SU-DHL-6 (cell line): ENCODE measurements at regions not wholly inside any gene's neighbourhood (a gene's known extent, or its start where the extent isn't known, plus 50 kb on each side); places are given as distances from the start of the nearest gene placed in this dataset.
"Not testable (repeated sequence)": the region's sequence is repeated elsewhere in the genome, so short reads cannot be mapped to it uniquely, and the experiment has no call there.

ENCODE experiments used
- H2AFZ ChIP-seq: fragments of 200-600 bp; sonication (generic); 2 replicates; pipeline ENCODE4 v1.6.1; 2014; ENCODE audit warnings: low read depth, mild to moderate bottlenecking, moderate library complexity, mixed read lengths, antibody characterized with exemption, low read length; ENCODE audit not compliant: severe bottlenecking
- H3F3A ChIP-seq: fragments of 200-600 bp; shearing (Covaris generic); 2 replicates; pipeline ENCODE4 v1.6.0; 2016; ENCODE audit warnings: antibody characterized with exemption, mild to moderate bottlenecking; ENCODE audit not compliant: insufficient read depth
- H3K27ac ChIP-seq: fragments of 200-600 bp; sonication (generic); 2 replicates; pipeline ENCODE4 v1.5.1; 2016; ENCODE audit warnings: low read depth, mild to moderate bottlenecking, low read length, moderate library complexity, mixed read lengths
- H3K27me3 ChIP-seq: fragments of 200-600 bp; sonication (generic), shearing (Covaris generic); 2 replicates; pipeline ENCODE4 v1.6.0; 2014; ENCODE audit warnings: mild to moderate bottlenecking, low read length
- H3K36me3 ChIP-seq: fragments of 200-600 bp; sonication (generic); 2 replicates; pipeline ENCODE4 v1.6.1; 2014; ENCODE audit warnings: mild to moderate bottlenecking, low read length, mixed read lengths
- H3K4me2 ChIP-seq: fragments of 300-600, 200-600 bp; shearing (Covaris generic), sonication (generic); 2 replicates; pipeline ENCODE4 v1.6.0; 2014; ENCODE audit warnings: low read length, low read depth, mild to moderate bottlenecking; ENCODE audit not compliant: poor library complexity, severe bottlenecking
- H3K4me3 ChIP-seq: fragments of 200-600 bp; sonication (generic); 2 replicates; pipeline ENCODE4 v1.5.1; 2014; ENCODE audit warnings: antibody characterized with exemption, low read length, mild to moderate bottlenecking, mixed read lengths; ENCODE audit not compliant: insufficient read depth, poor library complexity, severe bottlenecking
- H3K79me2 ChIP-seq: fragments of 200-600 bp; sonication (generic); 2 replicates; pipeline ENCODE4 v1.6.1; 2014; ENCODE audit warnings: mild to moderate bottlenecking, low read length, moderate library complexity; ENCODE audit not compliant: insufficient read depth
- H3K9ac ChIP-seq: fragments of 200-600 bp; sonication (generic); 2 replicates; pipeline ENCODE4 v1.7.0; 2014; ENCODE audit warnings: mild to moderate bottlenecking, low read length
- H3K9me2 ChIP-seq: fragments of 200-600 bp; sonication (generic); replicated peaks from 2 replicates; pipeline ENCODE4 v1.6.1; 2014; ENCODE audit warnings: low read length; ENCODE audit not compliant: insufficient read depth
- H3K9me3 ChIP-seq: fragments of 200-600 bp; sonication (generic); 2 replicates; pipeline ENCODE4 v1.6.1; 2014; ENCODE audit warnings: low read length, mixed read lengths; ENCODE audit not compliant: insufficient read depth
- H4K20me1 ChIP-seq: fragments of 200-600 bp; sonication (generic); 2 replicates; pipeline ENCODE4 v1.6.1; 2014; ENCODE audit warnings: low read depth, mild to moderate bottlenecking, antibody characterized with exemption, low read length, moderate library complexity, mixed read lengths
- EZH2phosphoT487 ChIP-seq: fragments of 200-600 bp; sonication (generic), shearing (Covaris generic); conservative IDR thresholded peaks from 2 replicates; pipeline ENCODE4 v1.6.1; 2018; ENCODE audit warnings: mild to moderate bottlenecking, antibody characterized with exemption, low read length, moderate library complexity, mixed read lengths
- TF ChIP-seq, protein P1 (sequence below): fragments of 200-600 bp; sonication (generic); IDR thresholded peaks from one replicate; pipeline ENCODE4 v1.5.1; 2017; ENCODE audit warnings: antibody characterized with exemption, mild to moderate bottlenecking, low read length, moderate library complexity; ENCODE audit not compliant: insufficient read depth, poor library complexity, severe bottlenecking

DNA sequence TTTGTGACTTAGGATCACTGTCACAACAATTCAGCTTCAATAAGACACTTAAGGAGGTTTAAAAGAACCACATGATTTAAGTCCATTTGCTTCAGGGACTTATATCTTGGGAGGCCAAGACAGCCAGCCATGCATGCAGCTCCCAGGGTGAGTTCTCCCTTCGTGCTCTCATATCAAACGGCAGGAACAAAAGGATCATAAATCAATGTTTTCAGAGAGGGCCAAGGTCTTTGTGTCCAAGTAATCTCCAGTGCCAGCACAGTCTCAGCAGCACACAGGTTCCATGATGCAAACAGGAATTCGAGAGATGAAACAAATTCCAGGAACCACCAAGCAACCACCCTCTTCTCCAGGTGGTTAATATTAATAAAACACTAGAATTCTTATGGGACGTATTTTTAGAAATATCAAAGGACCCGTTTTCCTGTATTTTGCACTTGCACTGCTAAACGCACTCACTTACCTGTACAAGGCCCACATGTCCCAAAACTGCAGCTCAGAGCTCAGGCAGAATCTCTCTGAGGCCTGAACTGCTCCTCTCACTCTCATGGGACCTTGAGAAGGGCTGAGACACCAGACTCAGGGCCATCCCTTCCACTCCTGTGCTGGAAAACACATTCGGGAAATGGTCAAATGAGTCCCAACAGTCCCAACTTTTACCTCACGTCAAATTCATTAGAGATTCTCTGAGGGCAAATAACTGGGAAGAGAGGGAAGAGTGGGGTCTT lies 100.0 kb upstream of the RAB4A start:
- H3K4me2 ChIP-seq: no peak overlapping the region
- TF ChIP-seq, protein P1, sequence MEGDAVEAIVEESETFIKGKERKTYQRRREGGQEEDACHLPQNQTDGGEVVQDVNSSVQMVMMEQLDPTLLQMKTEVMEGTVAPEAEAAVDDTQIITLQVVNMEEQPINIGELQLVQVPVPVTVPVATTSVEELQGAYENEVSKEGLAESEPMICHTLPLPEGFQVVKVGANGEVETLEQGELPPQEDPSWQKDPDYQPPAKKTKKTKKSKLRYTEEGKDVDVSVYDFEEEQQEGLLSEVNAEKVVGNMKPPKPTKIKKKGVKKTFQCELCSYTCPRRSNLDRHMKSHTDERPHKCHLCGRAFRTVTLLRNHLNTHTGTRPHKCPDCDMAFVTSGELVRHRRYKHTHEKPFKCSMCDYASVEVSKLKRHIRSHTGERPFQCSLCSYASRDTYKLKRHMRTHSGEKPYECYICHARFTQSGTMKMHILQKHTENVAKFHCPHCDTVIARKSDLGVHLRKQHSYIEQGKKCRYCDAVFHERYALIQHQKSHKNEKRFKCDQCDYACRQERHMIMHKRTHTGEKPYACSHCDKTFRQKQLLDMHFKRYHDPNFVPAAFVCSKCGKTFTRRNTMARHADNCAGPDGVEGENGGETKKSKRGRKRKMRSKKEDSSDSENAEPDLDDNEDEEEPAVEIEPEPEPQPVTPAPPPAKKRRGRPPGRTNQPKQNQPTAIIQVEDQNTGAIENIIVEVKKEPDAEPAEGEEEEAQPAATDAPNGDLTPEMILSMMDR: no peak
- no peak for TF ChIP-seq EZH2phosphoT487
- no peak overlapping the region for H2AFZ ChIP-seq

DNA sequence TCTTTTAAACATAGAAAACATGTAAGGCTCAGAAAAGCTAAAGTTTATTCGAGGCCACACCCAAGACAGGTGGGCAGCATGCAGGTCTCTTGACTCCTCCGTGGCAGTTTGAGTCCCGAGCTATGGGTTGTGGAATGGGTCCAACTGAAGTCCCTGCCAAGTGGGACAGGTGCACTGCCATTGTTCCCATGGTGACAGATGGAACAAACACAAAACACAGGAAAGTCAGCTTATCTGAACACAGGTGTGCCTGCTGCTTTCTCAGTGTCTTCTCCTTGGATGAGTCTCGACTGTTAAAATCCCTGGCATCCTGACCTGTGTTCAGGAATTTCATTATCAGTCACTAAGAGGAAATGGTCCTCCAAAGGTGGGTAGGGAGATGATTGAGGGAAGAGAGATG lies 99.0 kb upstream of the RAB4A start:
- no peaks in the 10 kb centered on the region for H3K27me3 ChIP-seq
- TF ChIP-seq, protein P1: no peak
- no peak for TF ChIP-seq EZH2phosphoT487
- H3K9ac ChIP-seq: no peak overlapping the region
- no peaks in the 10 kb centered on the region for H3K36me3 ChIP-seq
- H3F3A ChIP-seq: no peaks in the 10 kb centered on the region
- no peak overlapping the region for H3K4me3 ChIP-seq
- H3K27ac ChIP-seq: no peak overlapping the region
- H3K79me2 ChIP-seq: no peaks in the 10 kb centered on the region
- no peaks in the 10 kb centered on the region for H3K9me3 ChIP-seq
- H4K20me1 ChIP-seq: no peaks in the 10 kb centered on the region
- H2AFZ ChIP-seq: no peak overlapping the region
- H3K4me2 ChIP-seq: no peak overlapping the region
- no peaks in the 10 kb centered on the region for H3K9me2 ChIP-seq

More for the DNA sequence above, 100.0 kb upstream of the RAB4A start:
- Histone ChIP-seq H3K9me3 (no peaks in the 10 kb centered on the region), H3K36me3 (no peaks in the 10 kb centered on the region), H3K79me2 (no peaks in the 10 kb centered on the region), H3K27me3 (no peaks in the 10 kb centered on the region), H3K9me2 (no peaks in the 10 kb centered on the region), H4K20me1 (no peaks in the 10 kb centered on the region), H3K9ac (no peak overlapping the region), H3K27ac (no peak overlapping the region), H3F3A (no peaks in the 10 kb centered on the region), H3K4me3 (no peak overlapping the region)

DNA sequence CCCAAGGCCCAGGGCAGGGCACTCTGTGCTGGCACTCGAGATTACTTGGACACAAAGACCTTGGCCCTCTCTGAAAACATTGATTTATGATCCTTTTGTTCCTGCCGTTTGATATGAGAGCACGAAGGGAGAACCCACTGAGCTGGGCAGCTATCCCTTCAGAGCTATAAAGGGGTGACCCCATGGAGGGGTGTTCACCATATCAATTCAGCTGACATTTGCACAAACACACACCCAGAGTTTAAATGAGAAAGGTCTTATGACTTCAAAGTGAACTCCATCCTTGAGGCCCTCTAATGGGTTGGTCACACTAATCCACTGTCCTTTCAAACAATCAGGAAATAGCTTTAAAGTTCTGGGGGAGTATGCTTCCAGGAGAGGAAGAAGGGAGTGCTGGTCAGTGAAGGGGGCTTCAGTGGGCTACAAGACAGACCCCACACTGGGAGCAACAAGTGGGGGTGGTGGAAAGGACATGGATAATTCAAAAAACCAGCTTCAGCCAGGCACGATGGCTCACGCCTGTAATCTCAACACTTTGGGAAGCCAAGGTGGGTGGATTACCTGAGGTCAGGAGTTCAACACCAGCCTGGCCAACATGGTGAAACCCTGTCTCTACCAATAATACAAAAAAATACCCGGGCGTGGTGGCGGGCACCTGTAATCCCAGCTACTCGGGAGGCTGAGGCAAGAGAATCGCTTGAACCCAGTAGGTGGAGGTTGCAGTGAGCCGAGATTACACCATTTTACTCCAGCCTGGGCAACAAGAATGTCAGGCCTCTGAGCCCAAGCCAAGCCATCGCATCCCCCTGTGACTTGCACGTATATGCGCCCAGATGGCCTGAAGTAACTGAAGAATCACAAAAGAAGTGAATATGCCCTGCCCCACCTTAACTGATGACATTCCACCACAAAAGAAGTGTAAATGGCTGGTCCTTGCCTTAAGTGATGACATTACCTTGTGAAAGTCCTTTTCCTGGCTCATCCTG lies 97.1 kb upstream of the RAB4A start:
- H3K36me3 ChIP-seq, H3K4me2 ChIP-seq, H4K20me1 ChIP-seq, H3K27me3 ChIP-seq, H2AFZ ChIP-seq, H3K9me3 ChIP-seq, H3K79me2 ChIP-seq, H3K4me3 ChIP-seq, H3K9ac ChIP-seq, H3F3A ChIP-seq, H3K27ac ChIP-seq, H3K9me2 ChIP-seq: not testable (repeated sequence)

DNA sequence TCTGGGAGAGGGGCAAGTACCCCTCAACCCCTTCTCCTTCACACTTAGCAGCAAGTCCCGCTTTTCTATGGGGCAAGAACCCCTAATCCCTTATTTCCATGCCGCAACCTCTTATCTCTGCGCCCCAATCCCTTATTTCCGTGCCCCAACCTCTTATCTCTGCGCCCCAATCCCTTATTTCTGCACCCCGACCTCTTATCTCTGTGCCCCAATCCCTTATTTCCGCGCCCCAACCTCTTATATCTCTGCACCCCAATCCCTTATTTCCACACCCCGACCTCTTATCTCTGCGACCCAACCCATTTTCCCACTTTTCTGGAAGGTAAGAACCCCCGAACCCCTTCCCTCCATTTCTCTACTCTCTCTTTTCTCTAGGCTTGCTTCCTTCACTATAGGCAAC lies 95.6 kb upstream of the RAB4A start:
- not testable (repeated sequence) for H3K36me3 ChIP-seq, H3K4me2 ChIP-seq, H2AFZ ChIP-seq, H3K27me3 ChIP-seq, H3F3A ChIP-seq, H3K27ac ChIP-seq, H3K4me3 ChIP-seq, H3K9ac ChIP-seq, H3K79me2 ChIP-seq, H4K20me1 ChIP-seq, H3K9me2 ChIP-seq, H3K9me3 ChIP-seq

DNA sequence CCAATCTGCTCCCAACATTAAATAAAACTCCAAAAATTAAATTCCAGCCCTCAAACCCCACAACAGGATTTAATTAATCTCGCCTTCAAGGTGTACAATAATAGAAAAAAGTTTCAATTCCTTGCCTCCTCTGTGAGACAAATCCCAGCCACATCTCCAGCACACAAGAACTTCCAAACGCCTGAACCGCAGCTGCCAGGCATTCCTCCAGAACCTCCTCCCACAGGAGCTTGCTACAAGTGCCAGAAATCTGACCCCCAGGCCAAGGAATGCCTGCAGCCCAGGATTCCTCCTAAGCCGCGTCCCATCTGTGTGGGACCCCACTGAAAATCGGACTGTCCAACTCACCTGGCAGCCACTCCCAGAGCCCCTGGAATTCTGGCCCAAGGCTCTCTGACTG lies 94.5 kb upstream of the RAB4A start:
- H3K27ac ChIP-seq, H3K9ac ChIP-seq, H3F3A ChIP-seq, H3K79me2 ChIP-seq, H3K36me3 ChIP-seq, H3K4me2 ChIP-seq, H4K20me1 ChIP-seq, H3K27me3 ChIP-seq, H3K9me2 ChIP-seq, H3K9me3 ChIP-seq, H2AFZ ChIP-seq, H3K4me3 ChIP-seq: not testable (repeated sequence)
